MM.1S (cell line): ENCODE measurements at regions not wholly inside any gene's neighbourhood (a gene's known extent, or its start where the extent isn't known, plus 50 kb on each side); places are given as distances from the start of the nearest gene placed in this dataset.

ENCODE experiments used
- CTCF ChIP-seq: fragments of 300-600 bp; sonication (generic); IDR thresholded peaks from 2 replicates; pipeline ENCODE4 v1.5.1; 2016; ENCODE audit warnings: antibody characterized with exemption, low read length, mixed read lengths
- EZH2phosphoT487 ChIP-seq: fragments of 300-600 bp; sonication (generic); IDR thresholded peaks from 2 replicates; pipeline ENCODE4 v1.6.1; 2018; ENCODE audit warnings: antibody characterized with exemption, low read length

GRCh38 chr1:164165466-164165865, 393.5 kb upstream of the PBX1 start:
- no peak for TF ChIP-seq EZH2phosphoT487
- no peak for TF ChIP-seq CTCF
